HEK293 (cell line): ENCODE measurements at regions not wholly inside any gene's neighbourhood (a gene's known extent, or its start where the extent isn't known, plus 50 kb on each side); places are given as distances from the start of the nearest gene placed in this dataset.
A peak's percentile ranks its signal among the peaks of the same experiment; 100 is the strongest.

ENCODE experiments used
- ATF2 ChIP-seq: fragments of 450-650 bp; formaldehyde crosslinking; IDR thresholded peaks from 2 replicates; pipeline ENCODE4 v1.5.1; 2016; ENCODE audit warnings: missing biosample characterization, missing genetic modification characterization, low read depth
- ELK4 ChIP-seq: IDR thresholded peaks from 2 replicates; pipeline ENCODE4 v1.6.1; 2011; ENCODE audit warnings: mild to moderate bottlenecking, low read depth, low read length, borderline replicate concordance
- FEZF1 ChIP-seq: fragments of 450-650 bp; formaldehyde crosslinking; IDR thresholded peaks from 2 replicates; pipeline ENCODE4 v1.5.1; 2016; ENCODE audit warnings: missing biosample characterization, missing genetic modification characterization
- HOXA7 ChIP-seq: sonication (generic); formaldehyde crosslinking; IDR thresholded peaks from 2 replicates; pipeline ENCODE4 v1.8.1; 2022; ENCODE audit warnings: missing genetic modification reagents, borderline replicate concordance
- INSM2 ChIP-seq: fragments of 450-650 bp; formaldehyde crosslinking; IDR thresholded peaks from 2 replicates; pipeline ENCODE4 v1.5.1; 2016; ENCODE audit warnings: missing biosample characterization, missing genetic modification characterization
- KLF7 ChIP-seq: fragments of 450-650 bp; formaldehyde crosslinking; IDR thresholded peaks from 2 replicates; pipeline ENCODE4 v1.5.1; 2016; ENCODE audit warnings: missing biosample characterization, missing genetic modification characterization, borderline replicate concordance
- MYNN ChIP-seq: fragments of 450-650 bp; formaldehyde crosslinking; IDR thresholded peaks from 2 replicates; pipeline ENCODE4 v1.5.1; 2016; ENCODE audit warnings: missing biosample characterization, missing genetic modification characterization, borderline replicate concordance
- OVOL3 ChIP-seq: fragments of 450-650 bp; formaldehyde crosslinking; IDR thresholded peaks from 2 replicates; pipeline ENCODE4 v1.5.1; 2016; ENCODE audit warnings: missing biosample characterization, missing genetic modification characterization
- REST ChIP-seq: fragments of 450-650 bp; formaldehyde crosslinking; IDR thresholded peaks from 2 replicates; pipeline ENCODE4 v1.5.1; 2016; ENCODE audit warnings: missing biosample characterization, missing genetic modification characterization
- SALL2 ChIP-seq: fragments of 450-650 bp; formaldehyde crosslinking; IDR thresholded peaks from 2 replicates; pipeline ENCODE4 v1.5.0; 2017; ENCODE audit warnings: missing biosample characterization, mild to moderate bottlenecking, missing genetic modification characterization, borderline replicate concordance
- YY2 ChIP-seq: fragments of 450-650 bp; formaldehyde crosslinking; IDR thresholded peaks from 2 replicates; pipeline ENCODE4 v1.5.1; 2016; ENCODE audit warnings: missing biosample characterization, missing genetic modification characterization
- ZBTB20 ChIP-seq: fragments of 450-650 bp; formaldehyde crosslinking; IDR thresholded peaks from 2 replicates; pipeline ENCODE4 v1.5.1; 2016; ENCODE audit warnings: missing biosample characterization, missing genetic modification characterization
- ZNF114 ChIP-seq: fragments of 450-650 bp; formaldehyde crosslinking; IDR thresholded peaks from 2 replicates; pipeline ENCODE4 v1.5.0; 2017; ENCODE audit warnings: missing biosample characterization, missing genetic modification characterization
- ZNF138 ChIP-seq: fragments of 450-650 bp; formaldehyde crosslinking; IDR thresholded peaks from 2 replicates; pipeline ENCODE4 v1.5.1; 2016; ENCODE audit warnings: missing biosample characterization, missing genetic modification characterization, borderline replicate concordance
- ZNF274 ChIP-seq, 2 experiments: fragments of 200-500 bp in 1 of 2; fragments of 450-650 bp in 1 of 2; sonication (Bioruptor generic) in 1 of 2; formaldehyde crosslinking in 1 of 2; IDR thresholded peaks; 2 replicates each; pipeline versions ENCODE4 v1.5.1 to v1.6.1; 2014 to 2016; ENCODE audit warnings: borderline replicate concordance in 1 of 2, inconsistent platforms in 1 of 2, low read length in 1 of 2, missing biosample characterization in 1 of 2, missing genetic modification characterization in 1 of 2
- ZNF501 ChIP-seq: fragments of 450-650 bp; formaldehyde crosslinking; IDR thresholded peaks from 2 replicates; pipeline ENCODE4 v1.5.1; 2016; ENCODE audit warnings: missing biosample characterization, missing genetic modification characterization
- ZNF530 ChIP-seq: fragments of 450-650 bp; formaldehyde crosslinking; IDR thresholded peaks from 2 replicates; pipeline ENCODE4 v1.5.1; 2016; ENCODE audit warnings: low read depth, missing biosample characterization, missing genetic modification characterization
- ZNF549 ChIP-seq: fragments of 450-650 bp; IDR thresholded peaks from 2 replicates; pipeline ENCODE4 v1.5.1; 2018; ENCODE audit warnings: missing biosample characterization, missing genetic modification characterization, mild to moderate bottlenecking, inconsistent platforms, moderate library complexity
- ZNF555 ChIP-seq: fragments of 450-650 bp; formaldehyde crosslinking; conservative IDR thresholded peaks from 2 replicates; pipeline ENCODE4 v1.5.1; 2017; ENCODE audit warnings: missing biosample characterization, mild to moderate bottlenecking, missing genetic modification characterization, inconsistent platforms
- ZNF558 ChIP-seq: fragments of 450-650 bp; formaldehyde crosslinking; IDR thresholded peaks from 2 replicates; pipeline ENCODE4 v1.5.1; 2016; ENCODE audit warnings: missing biosample characterization, missing genetic modification characterization
- ZNF560 ChIP-seq: fragments of 450-650 bp; formaldehyde crosslinking; IDR thresholded peaks from 2 replicates; pipeline ENCODE4 v1.5.1; 2017; ENCODE audit warnings: missing biosample characterization, missing genetic modification characterization, borderline replicate concordance
- ZNF623 ChIP-seq: fragments of 450-650 bp; formaldehyde crosslinking; IDR thresholded peaks from 2 replicates; pipeline ENCODE4 v1.5.1; 2016; ENCODE audit warnings: missing biosample characterization, missing genetic modification characterization
- ZNF645 ChIP-seq: fragments of 450-650 bp; formaldehyde crosslinking; IDR thresholded peaks from 2 replicates; pipeline ENCODE4; 2016; ENCODE audit warnings: missing biosample characterization, missing genetic modification characterization
- ZNF677 ChIP-seq: fragments of 450-650 bp; IDR thresholded peaks from 2 replicates; pipeline ENCODE4 v1.5.0; 2018; ENCODE audit warnings: missing biosample characterization, mild to moderate bottlenecking, missing genetic modification characterization, moderate library complexity
- ZXDB ChIP-seq: fragments of 450-650 bp; formaldehyde crosslinking; IDR thresholded peaks from 2 replicates; pipeline ENCODE4 v1.5.1; 2016; ENCODE audit warnings: missing biosample characterization, missing genetic modification characterization
- TF ChIP-seq, protein P1 (sequence below): fragments of 450-650 bp; formaldehyde crosslinking; IDR thresholded peaks from 2 replicates; pipeline ENCODE4 v1.5.1; 2017; ENCODE audit warnings: missing biosample characterization, missing genetic modification characterization
- TF ChIP-seq, protein P2 (sequence below): fragments of 450-650 bp; formaldehyde crosslinking; IDR thresholded peaks from 2 replicates; pipeline ENCODE4 v1.5.1; 2016; ENCODE audit warnings: missing biosample characterization, missing genetic modification characterization

- TF ChIP-seq INSM2 (tag by site-specific recombination) (no peak), HOXA7 (no peak), ZNF555 (tag by site-specific recombination) (no peak), ZNF530 (no peak), ZNF558 (tag by site-specific recombination) (no peak), KLF7 (tag by site-specific recombination) (no peak), SALL2 (tag by site-specific recombination) (no peak), ZNF623 (tag by site-specific recombination) (no peak), ELK4 (no peak), ZXDB (tag by site-specific recombination) (0 out of 2 replicates have a peak, but pooled peaks have one; percentile 17), OVOL3 (tag by site-specific recombination) (no peak), ZBTB20 (tag by site-specific recombination) (no peak), ZNF645 (tag by site-specific recombination) (no peak), YY2 (tag by site-specific recombination) (no peak), ZNF501 (tag by site-specific recombination) (no peak), ZNF560 (tag by site-specific recombination) (no peak), ZNF677 (tag by site-specific recombination) (no peak), REST (tag by site-specific recombination) (no peak), ATF2 (tag by site-specific recombination) (no peak), ZNF549 (tag by site-specific recombination) (no peak), ZNF114 (no peak), ZNF138 (tag by site-specific recombination) (no peak), ZNF274 (IDR thresholded peaks at IDR 0.05; ENCODE audit: low read length) (no peak), ZNF274 (tag by site-specific recombination; IDR thresholded peaks at IDR 0.05; ENCODE audit: borderline replicate concordance) (no peak), FEZF1 (tag by site-specific recombination) (no peak), MYNN (no peak)
- TF ChIP-seq, protein P1, sequence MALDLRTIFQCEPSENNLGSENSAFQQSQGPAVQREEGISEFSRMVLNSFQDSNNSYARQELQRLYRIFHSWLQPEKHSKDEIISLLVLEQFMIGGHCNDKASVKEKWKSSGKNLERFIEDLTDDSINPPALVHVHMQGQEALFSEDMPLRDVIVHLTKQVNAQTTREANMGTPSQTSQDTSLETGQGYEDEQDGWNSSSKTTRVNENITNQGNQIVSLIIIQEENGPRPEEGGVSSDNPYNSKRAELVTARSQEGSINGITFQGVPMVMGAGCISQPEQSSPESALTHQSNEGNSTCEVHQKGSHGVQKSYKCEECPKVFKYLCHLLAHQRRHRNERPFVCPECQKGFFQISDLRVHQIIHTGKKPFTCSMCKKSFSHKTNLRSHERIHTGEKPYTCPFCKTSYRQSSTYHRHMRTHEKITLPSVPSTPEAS (tag by site-specific recombination) = no peak
- TF ChIP-seq, protein P2, sequence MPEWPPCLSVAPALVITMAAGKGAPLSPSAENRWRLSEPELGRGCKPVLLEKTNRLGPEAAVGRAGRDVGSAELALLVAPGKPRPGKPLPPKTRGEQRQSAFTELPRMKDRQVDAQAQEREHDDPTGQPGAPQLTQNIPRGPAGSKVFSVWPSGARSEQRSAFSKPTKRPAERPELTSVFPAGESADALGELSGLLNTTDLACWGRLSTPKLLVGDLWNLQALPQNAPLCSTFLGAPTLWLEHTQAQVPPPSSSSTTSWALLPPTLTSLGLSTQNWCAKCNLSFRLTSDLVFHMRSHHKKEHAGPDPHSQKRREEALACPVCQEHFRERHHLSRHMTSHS (tag by site-specific recombination) = no peak
Measured at GRCh38 chr10:118459642-118460193, 117.6 kb upstream of the FAM204A start (continued).
